ENCODE measurements at regions not wholly inside any gene's neighbourhood (a gene's known extent, or its start where the extent isn't known, plus 50 kb on each side); places are given as distances from the start of the nearest gene placed in this dataset.
A peak's percentile ranks its signal among the peaks of the same experiment; 100 is the strongest.

DNA sequence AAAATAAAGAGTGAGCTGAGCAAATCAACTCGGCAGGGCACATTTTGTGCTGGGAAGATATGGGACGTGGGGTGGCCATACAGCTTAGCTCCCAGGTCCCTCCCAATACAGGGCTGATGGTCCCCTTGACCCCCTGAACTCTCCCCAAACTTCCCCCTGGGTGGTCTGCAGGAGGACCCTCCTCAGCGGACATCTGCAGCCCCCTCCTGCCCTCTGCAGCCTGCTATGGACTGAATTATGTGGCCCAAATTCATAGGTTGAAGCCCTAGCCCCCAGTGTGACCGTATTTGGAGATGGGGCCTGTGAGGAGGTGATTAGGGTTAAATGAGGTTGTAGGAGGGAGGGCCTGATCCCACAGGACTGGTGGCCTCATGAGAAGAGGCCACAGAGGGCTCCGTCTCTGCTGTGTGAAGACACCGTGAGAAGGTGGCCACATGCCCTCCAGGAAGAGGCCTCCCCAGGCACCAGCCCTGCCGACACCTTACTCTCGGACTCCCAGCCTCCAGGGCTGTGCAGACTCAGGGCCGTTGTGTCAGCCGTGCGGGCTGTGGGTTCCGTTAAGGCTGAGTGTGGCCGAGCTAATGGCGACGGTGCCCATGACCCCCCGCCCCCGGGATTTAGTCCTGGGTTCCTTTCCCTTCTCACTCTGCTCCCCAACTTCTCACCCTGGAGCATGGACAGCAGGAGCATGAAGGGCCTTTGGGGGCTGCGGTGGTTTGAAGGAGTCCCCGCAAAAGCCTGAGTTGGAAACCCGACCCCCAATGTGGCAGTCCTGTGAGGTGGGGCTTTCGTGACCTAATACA, 1042.8 kb downstream of the BRD1 start:
- TF ChIP-seq, protein P1, sequence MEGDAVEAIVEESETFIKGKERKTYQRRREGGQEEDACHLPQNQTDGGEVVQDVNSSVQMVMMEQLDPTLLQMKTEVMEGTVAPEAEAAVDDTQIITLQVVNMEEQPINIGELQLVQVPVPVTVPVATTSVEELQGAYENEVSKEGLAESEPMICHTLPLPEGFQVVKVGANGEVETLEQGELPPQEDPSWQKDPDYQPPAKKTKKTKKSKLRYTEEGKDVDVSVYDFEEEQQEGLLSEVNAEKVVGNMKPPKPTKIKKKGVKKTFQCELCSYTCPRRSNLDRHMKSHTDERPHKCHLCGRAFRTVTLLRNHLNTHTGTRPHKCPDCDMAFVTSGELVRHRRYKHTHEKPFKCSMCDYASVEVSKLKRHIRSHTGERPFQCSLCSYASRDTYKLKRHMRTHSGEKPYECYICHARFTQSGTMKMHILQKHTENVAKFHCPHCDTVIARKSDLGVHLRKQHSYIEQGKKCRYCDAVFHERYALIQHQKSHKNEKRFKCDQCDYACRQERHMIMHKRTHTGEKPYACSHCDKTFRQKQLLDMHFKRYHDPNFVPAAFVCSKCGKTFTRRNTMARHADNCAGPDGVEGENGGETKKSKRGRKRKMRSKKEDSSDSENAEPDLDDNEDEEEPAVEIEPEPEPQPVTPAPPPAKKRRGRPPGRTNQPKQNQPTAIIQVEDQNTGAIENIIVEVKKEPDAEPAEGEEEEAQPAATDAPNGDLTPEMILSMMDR (IDR thresholded peaks at IDR 0.05): no peak
- 89 to 94% (median 90%) methylated on average over 16 to 21 of the region's 21 CpGs for WGBS, 5 donors
- H3K4me1 ChIP-seq: no peaks in the 10 kb centered on the region
- no peaks in the 10 kb centered on the region for H3K9me3 ChIP-seq
- intact Hi-C loops (cut with DNase I; ENCODE audit: low total_unique reads): no loop called here
- DNase-seq: no peak
- H3K36me3 ChIP-seq: no peaks in the 10 kb centered on the region
- H3K27me3 ChIP-seq: peaks cover 0 to 14% (median 0%) of the 10 kb centered on the region in 3 donors
- no peak overlapping the region for H3K27ac ChIP-seq
- H3K4me3 ChIP-seq: no peak overlapping the region

DNA sequence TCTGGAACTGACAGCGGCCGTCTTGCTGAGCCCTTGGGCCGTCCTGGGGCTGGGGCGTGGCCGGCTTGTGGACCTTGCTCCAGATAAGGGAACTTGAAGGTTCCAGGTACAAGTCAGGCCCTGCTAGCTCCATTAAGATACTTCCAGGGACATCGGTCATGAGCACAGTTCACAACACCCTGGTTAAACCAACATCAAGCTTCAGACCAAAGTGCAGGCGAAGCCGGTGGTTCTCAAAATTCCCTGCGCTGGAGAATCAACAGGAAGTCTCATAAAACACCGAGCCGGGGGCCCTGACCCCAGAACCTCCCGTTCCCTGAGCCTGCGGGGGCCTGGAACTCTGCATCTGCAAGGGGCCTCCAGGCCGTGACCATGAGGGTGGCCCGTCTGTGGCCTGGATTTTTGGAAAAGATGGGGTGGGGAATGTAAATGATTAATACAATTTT, 1043.8 kb downstream of the BRD1 start:
- H3K27me3 ChIP-seq: peaks cover 0 to 14% (median 0%) of the 10 kb centered on the region in 3 donors
- TF ChIP-seq, protein P1 (IDR thresholded peaks at IDR 0.05): no peak
- TF ChIP-seq POLR2A (IDR thresholded peaks at IDR 0.05): no peak
- TF ChIP-seq EP300 (IDR thresholded peaks at IDR 0.05): no peak
- no peak for TF ChIP-seq POLR2AphosphoS5 (IDR thresholded peaks at IDR 0.05)
- no peaks in the 10 kb centered on the region for H3K36me3 ChIP-seq
- H3K4me1 ChIP-seq: no peaks in the 10 kb centered on the region
- no peaks in the 10 kb centered on the region for H3K9me3 ChIP-seq
- no peak overlapping the region for H3K27ac ChIP-seq
- intact Hi-C loops (cut with DNase I; ENCODE audit: low total_unique reads): no loop called here
- H3K4me3 ChIP-seq: no peak overlapping the region
- peak in 1 of 2 donors; percentile 54 for DNase-seq
- WGBS, 5 donors: 42 to 67% (median 51%) methylated on average over 15 of the region's 15 CpGs

DNA sequence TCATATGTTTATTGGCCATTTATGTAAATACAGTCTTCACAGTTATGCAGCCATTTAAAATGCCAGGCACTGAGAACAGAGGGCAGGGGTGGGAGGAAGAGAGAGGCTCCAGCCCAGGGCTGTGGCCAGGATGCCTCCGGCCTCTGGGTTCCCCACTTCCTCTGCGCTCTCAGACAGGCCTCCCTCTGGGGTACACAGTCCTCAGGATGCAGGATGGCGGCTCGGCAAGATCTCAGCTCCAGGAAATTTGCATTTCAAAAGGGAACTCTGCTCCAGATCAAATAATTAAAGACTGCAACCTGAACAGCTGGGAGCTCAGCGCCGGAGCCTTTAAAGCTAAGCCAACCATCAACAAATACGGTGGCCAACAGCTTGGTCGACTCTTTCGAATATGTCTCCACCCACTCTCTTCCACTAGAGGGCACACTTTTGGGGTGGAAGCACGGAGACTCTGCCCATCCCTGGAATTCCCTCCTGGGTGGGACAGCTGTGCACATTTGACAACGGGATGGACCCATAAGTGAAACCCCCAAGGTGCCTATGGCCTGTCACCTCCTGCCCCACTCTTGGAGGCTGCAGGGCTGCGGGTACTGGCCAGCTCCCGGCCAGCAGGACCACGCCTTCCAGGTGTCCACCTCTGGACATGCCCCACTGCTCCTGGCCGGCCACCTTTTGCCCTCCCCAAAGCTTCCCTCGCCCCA, 1044.7 kb downstream of the BRD1 start:
- Histone ChIP-seq H3K4me1 (no peaks in the 10 kb centered on the region), H3K9me3 (peaks cover 0 to 9% (median 2%) of the 10 kb centered on the region in 4 donors), H3K4me3 (no peak overlapping the region), H3K36me3 (no peaks in the 10 kb centered on the region), H3K27me3 (peaks cover 0 to 22% (median 0%) of the 10 kb centered on the region in 3 donors), H3K27ac (no peak overlapping the region)
- intact Hi-C loops (cut with DNase I; ENCODE audit: low total_unique reads): no loop called here
- TF ChIP-seq EP300 (IDR thresholded peaks at IDR 0.05): no peak
- no peak for TF ChIP-seq POLR2AphosphoS5 (IDR thresholded peaks at IDR 0.05)
- TF ChIP-seq, protein P1 (IDR thresholded peaks at IDR 0.05): no peak
- TF ChIP-seq POLR2A (IDR thresholded peaks at IDR 0.05): no peak
- 44 to 50% (median 46%) methylated on average over 16 of the region's 16 CpGs for WGBS, 5 donors
- peak in 1 of 2 donors; percentile 5 for DNase-seq

DNA sequence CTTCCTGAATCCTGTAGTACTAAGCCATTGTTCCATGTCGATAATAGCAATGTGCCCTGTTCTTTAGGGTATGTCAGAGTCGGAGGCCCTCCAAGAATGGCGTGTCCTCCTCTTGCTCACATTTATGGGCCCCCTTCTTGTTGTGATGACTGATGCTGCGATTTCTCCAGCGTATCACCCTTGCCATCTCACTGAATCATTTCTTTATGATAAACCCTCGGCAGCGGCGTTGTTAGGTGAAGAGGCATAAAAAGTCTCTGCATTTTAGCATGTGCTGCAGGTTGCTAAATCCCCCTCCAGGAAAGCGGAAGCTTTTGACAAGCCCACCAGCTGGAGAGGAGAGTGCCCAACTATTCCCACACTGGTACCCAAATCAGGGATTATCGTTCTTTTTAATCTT, 1045.3 kb downstream of the BRD1 start:
- Histone ChIP-seq H3K4me3 (no peak overlapping the region), H3K36me3 (no peaks in the 10 kb centered on the region), H3K27ac (no peak overlapping the region), H3K27me3 (peaks cover 0 to 24% (median 0%) of the 10 kb centered on the region in 3 donors), H3K9me3 (peaks cover 0 to 15% (median 6%) of the 10 kb centered on the region in 4 donors), H3K4me1 (no peaks in the 10 kb centered on the region)
- intact Hi-C loops (cut with DNase I; ENCODE audit: low total_unique reads): no loop called here
- WGBS, 5 donors: 85 to 92% (median 90%) methylated on average over 10 of the region's 10 CpGs
- no peak for DNase-seq
- TF ChIP-seq, protein P1 (IDR thresholded peaks at IDR 0.05): no peak
- no peak for TF ChIP-seq POLR2AphosphoS5 (IDR thresholded peaks at IDR 0.05)
- no peak for TF ChIP-seq EP300 (IDR thresholded peaks at IDR 0.05)
- no peak for TF ChIP-seq POLR2A (IDR thresholded peaks at IDR 0.05)
